Gastroesophageal sphincter (tissue), 4 donors: ENCODE measurements at regions not wholly inside any gene's neighbourhood (a gene's known extent, or its start where the extent isn't known, plus 50 kb on each side); places are given as distances from the start of the nearest gene placed in this dataset.

Source experiments
- ATAC-seq: fragments of 150-250 bp; one replicate; pipeline ENCODE4 v1.9.1; 2016; ENCODE audit warnings: mild to moderate bottlenecking, moderate library complexity
- H3K27ac ChIP-seq, 4 donors: fragments of 200-600 bp; sonication (generic) in 3 of 4; 1 replicate in 3 of 4; 2 replicates in 1 of 4; pipeline ENCODE4 v1.5.1; 2016 to 2019
- H3K27me3 ChIP-seq: fragments of 200-600 bp; sonication (generic); one replicate; pipeline ENCODE4 v1.5.1; 2019
- H3K36me3 ChIP-seq, 2 donors: fragments of 200-600 bp; sonication (generic); one replicate each; pipeline ENCODE4 v1.5.1; 2019; ENCODE audit warnings: control low read depth in 1 of 2
- H3K4me1 ChIP-seq, 3 donors: fragments of 200-600 bp; sonication (generic); 1 replicate in 2 of 3; 2 replicates in 1 of 3; pipeline ENCODE4 v1.5.1; 2016 to 2019; ENCODE audit warnings: control low read depth in 2 of 3
- H3K4me3 ChIP-seq, 2 donors: fragments of 200-600 bp; sonication (generic); one replicate each; pipeline ENCODE4 v1.5.1; 2019; ENCODE audit warnings: mild to moderate bottlenecking in 1 of 2, moderate library complexity in 1 of 2
- H3K9me3 ChIP-seq, 3 donors: fragments of 200-600 bp; sonication (generic); one replicate each; pipeline ENCODE4 v1.5.1; 2017 to 2019; ENCODE audit warnings: control low read depth in 2 of 3
- CTCF ChIP-seq, 4 experiments: fragments of 200-600 bp in 2 of 4; fragments of 450-650 bp in 2 of 4; sonication (generic) in 1 of 4; IDR thresholded peaks; one replicate each; pipeline ENCODE4 v1.5.1; 2017 to 2019; ENCODE audit warnings: antibody characterized with exemption in 4 of 4, mild to moderate bottlenecking in 2 of 4, moderate library complexity in 2 of 4
- EP300 ChIP-seq: sonication (generic); formaldehyde crosslinking; IDR thresholded peaks from one replicate; pipeline ENCODE4 v1.6.1; 2017; ENCODE audit warnings: antibody characterized with exemption, mild to moderate bottlenecking
- POLR2A ChIP-seq, 2 donors: fragments of 450-650 bp; IDR thresholded peaks; one replicate each; pipeline ENCODE4 v1.6.1; 2017; ENCODE audit warnings: antibody characterized with exemption in 2 of 2, mild to moderate bottlenecking in 2 of 2, moderate library complexity in 1 of 2
- POLR2AphosphoS5 ChIP-seq: sonication (generic); formaldehyde crosslinking; IDR thresholded peaks from one replicate; pipeline ENCODE4 v1.6.1; 2017; ENCODE audit warnings: antibody characterized with exemption
- WGBS, 2 donors: methylation state at CpG; one replicate each; pipeline ENCODE4 v1.1.5; 2018; ENCODE audit warnings: low coverage in 1 of 2; 5-methylcytosine and 5-hydroxymethylcytosine counted together

GRCh38 chr6:90722648-90723047 lies 135.8 kb upstream of the MAP3K7 start:
- TF ChIP-seq POLR2A (IDR thresholded peaks at IDR 0.05) (no peak), POLR2AphosphoS5 (no peak), EP300 (no peak), CTCF (IDR thresholded peaks at IDR 0.05) (no peak)
- no peak overlapping the region for H3K4me3 ChIP-seq
- no peaks in the 10 kb centered on the region for H3K9me3 ChIP-seq
- no peaks in the 10 kb centered on the region for H3K36me3 ChIP-seq
- no peak for ATAC-seq
- H3K27me3 ChIP-seq, result no peaks in the 10 kb centered on the region
- H3K4me1 ChIP-seq, result no peaks in the 10 kb centered on the region
- H3K27ac ChIP-seq, result no peak overlapping the region
- whole genome bisulfite sequencing, 2 donors, result 83 to 89% methylated on average over 2 of the region's 2 CpGs

- no peaks in the 10 kb centered on the region for H3K9me3 ChIP-seq
- TF ChIP-seq EP300 (no peak), POLR2A (IDR thresholded peaks at IDR 0.05) (no peak), CTCF (IDR thresholded peaks at IDR 0.05) (no peak), POLR2AphosphoS5 (no peak)
- H3K27ac ChIP-seq, result no peak overlapping the region
- H3K4me3 ChIP-seq, result no peak overlapping the region
- H3K4me1 ChIP-seq, result no peaks in the 10 kb centered on the region
- 58 to 80% methylated on average over 1 of the region's 1 CpG for WGBS, 2 donors
- no peaks in the 10 kb centered on the region for H3K36me3 ChIP-seq
- no peak for ATAC-seq
- no peaks in the 10 kb centered on the region for H3K27me3 ChIP-seq
Measured at GRCh38 chr6:90720404-90720803, 133.5 kb upstream of the MAP3K7 start.

GRCh38 chr6:90719321-90720195 lies 132.7 kb upstream of the MAP3K7 start:
- no peak for ATAC-seq
- no peaks in the 10 kb centered on the region for H3K36me3 ChIP-seq
- H3K4me1 ChIP-seq, result no peaks in the 10 kb centered on the region
- H3K27me3 ChIP-seq, result no peaks in the 10 kb centered on the region
- TF ChIP-seq POLR2AphosphoS5 (no peak), CTCF (IDR thresholded peaks at IDR 0.05) (no peak), POLR2A (IDR thresholded peaks at IDR 0.05) (no peak), EP300 (no peak)
- H3K27ac ChIP-seq, result no peak overlapping the region
- WGBS, 2 donors, result 33 to 69% methylated on average over 1 to 3 of the region's 3 CpGs
- no peak overlapping the region for H3K4me3 ChIP-seq
- H3K9me3 ChIP-seq, result no peaks in the 10 kb centered on the region

DNA sequence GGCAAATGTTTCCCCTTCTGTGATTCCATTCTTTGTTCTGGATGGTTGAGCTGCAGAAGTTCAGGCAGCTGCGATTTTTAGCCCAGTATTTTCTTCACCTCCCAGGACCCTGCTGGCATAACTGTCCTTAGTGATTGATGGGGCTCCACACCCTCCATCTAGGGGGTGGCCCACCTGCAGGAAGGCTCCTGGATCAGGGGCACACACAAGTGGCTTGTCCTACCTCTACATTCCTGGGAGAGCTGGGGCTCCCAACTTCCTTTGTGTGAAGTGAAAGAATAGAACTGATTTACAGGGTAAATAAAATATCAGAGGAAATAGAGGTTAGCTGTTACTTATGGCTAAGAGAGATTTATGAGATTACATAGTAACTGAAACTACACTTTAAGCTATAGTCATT lies 129.5 kb upstream of the MAP3K7 start:
- Histone ChIP-seq H3K27me3 (no peaks in the 10 kb centered on the region), H3K4me1 (no peaks in the 10 kb centered on the region), H3K36me3 (no peaks in the 10 kb centered on the region), H3K9me3 (no peaks in the 10 kb centered on the region), H3K27ac (no peak overlapping the region), H3K4me3 (no peak overlapping the region)
- 57 to 67% methylated on average over 1 of the region's 1 CpG for WGBS, 2 donors
- ATAC-seq, result no peak
- TF ChIP-seq EP300 (no peak), CTCF (IDR thresholded peaks at IDR 0.05) (no peak), POLR2AphosphoS5 (no peak), POLR2A (IDR thresholded peaks at IDR 0.05) (no peak)

DNA sequence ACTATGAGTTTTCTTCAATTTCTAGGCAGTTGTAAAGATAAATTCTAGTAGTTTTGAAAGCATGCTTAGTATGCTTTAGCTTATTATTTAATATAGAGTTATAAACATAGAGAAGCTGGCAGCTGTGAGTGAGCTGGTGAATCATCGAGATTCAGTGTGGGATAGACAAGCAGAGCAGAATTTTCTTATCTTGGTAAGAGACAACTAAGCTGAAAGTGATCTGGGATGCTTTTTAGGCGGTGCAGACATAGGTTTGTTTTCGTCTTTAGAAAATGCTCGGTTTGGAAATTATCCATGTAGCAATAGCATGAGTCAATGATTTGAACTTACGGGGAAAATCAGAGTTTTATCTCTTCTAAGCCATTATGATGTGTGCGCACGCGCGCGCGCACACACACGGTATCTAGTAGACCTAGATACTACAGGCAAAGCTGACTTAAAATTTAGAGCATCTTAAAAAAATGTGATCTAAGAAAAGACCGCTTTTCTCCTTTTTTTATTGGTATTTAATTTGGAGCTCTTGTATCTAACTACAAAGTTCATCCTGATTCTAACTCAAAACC lies 128.3 kb upstream of the MAP3K7 start:
- TF ChIP-seq EP300 (no peak), POLR2AphosphoS5 (no peak), CTCF (IDR thresholded peaks at IDR 0.05) (no peak), POLR2A (IDR thresholded peaks at IDR 0.05) (no peak)
- 66 to 76% methylated on average over 13 of the region's 13 CpGs for whole genome bisulfite sequencing, 2 donors
- no peak overlapping the region for H3K4me3 ChIP-seq
- no peak for ATAC-seq
- H3K9me3 ChIP-seq, result no peaks in the 10 kb centered on the region
- H3K4me1 ChIP-seq, result no peaks in the 10 kb centered on the region
- no peaks in the 10 kb centered on the region for H3K36me3 ChIP-seq
- H3K27ac ChIP-seq, result no peak overlapping the region
- no peaks in the 10 kb centered on the region for H3K27me3 ChIP-seq
